CD4-positive, alpha-beta T cell treated with Interferon gamma for 1 hour (primary cell): ENCODE measurements at regions not wholly inside any gene's neighbourhood (a gene's known extent, or its start where the extent isn't known, plus 50 kb on each side); places are given as distances from the start of the nearest gene placed in this dataset.

Experiments used
- DNase-seq: peaks from one replicate; pipeline ENCODE4 v3.0.0-alpha.2; 2020

DNA sequence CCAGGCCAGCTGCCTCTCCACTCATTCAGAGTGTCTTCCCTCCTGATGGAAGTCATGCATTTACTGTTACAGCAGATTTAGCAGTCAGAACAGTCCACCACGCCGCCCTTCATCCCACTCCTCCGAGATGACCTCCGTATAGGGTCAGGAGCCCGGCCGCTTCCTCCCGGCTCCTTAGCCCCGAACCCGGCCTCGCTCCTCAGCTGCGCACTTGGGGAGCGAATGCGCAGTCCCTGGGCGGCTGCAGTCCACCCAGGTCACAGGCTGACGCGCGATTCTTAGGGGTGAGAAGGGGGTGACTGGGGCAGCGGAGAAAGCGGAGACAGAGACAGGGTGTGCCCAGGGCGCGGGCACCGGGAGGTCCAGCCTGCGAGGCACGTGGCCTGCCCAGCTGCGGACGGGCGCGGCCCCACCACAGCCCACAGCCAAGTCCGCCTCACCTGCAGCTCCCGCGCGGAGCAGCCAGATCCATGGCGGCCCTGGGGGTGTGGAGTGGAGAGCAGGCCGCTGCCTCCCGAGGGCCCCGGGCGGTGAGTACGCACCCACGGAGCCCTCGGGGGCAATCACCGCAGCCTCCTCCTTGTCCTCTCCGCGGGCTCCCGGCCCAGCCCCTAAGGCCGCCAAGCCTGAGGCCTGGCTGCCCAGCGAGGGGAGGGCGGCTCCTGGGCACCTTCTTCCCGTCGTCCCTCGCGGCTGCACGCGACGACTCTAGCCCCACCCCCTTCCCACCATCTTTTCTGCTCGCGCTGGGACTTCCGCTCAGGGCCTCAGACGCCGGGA is 286.6 kb downstream of the BRD1 start:
- no peak for DNase-seq

DNA sequence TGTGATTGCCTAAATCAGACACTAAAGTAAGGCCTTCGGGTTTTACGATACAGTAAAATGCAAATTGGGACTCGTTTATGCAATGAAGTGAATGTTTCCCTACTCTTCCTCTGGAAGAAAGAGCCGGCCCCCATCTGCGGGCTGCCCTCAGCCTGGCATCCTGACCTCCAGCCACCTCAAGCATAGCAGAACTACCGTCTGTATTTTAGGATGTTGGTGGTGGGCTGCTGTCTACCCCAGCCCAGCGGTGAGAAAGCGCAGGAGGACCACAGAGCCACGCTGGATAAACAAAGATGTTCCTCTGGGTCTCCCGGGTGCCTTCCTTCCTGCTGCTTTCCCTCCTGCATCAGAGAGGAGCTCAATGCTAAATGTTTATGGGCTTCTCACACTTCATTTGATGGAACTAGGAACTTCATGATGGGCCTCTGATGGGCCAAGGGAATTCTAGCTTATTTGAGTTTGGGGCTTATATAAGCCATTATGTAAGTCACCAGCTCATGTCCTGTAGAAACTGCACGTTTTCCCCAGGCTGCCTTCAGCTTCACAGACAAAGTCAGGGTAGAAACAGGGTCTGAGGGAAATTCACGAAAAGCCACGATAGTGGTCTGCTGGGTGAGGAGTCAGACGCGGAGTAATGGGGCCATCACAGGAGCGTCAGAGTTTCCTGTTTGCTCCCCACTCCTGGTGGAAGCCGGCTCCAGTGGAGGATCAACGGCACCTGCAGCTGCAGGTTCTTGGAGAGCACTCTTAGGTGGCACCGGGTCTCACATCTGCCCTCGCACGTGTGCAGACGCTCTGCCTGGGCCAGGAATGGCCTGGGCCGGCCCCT is 287.4 kb downstream of the BRD1 start:
- DNase-seq = no peak

- DNase-seq = no peak
Observed at GRCh38 chr22:49538006-49538405, 289.7 kb downstream of the BRD1 start.

DNA sequence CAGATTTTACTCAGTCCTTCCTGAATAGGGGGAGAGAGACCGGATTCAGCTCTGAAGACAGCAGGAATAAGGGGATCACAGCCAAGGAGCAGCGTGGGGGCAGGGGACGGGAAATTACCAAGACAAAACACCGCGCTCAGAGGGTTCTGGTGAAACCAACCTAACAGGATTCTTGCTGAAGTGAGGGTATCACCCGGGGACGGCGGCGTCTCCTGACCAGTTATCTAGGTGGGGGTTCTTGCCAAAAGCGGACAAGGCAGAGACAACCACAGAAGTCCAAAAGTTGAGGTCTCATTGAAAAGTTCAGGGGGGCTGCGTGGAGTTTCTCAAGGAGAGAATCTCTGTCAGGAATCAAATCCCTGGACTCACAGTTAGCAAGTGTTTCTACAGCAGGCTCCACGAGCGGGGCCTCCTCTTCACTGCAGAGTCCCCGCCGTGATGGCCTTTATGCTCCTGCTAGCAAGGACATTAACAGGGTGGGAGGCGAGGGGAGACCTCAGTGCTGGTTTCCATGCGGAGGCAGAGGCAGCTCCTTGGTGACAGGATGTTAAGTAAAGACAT is 291.0 kb downstream of the BRD1 start:
- DNase-seq = no peak

DNA sequence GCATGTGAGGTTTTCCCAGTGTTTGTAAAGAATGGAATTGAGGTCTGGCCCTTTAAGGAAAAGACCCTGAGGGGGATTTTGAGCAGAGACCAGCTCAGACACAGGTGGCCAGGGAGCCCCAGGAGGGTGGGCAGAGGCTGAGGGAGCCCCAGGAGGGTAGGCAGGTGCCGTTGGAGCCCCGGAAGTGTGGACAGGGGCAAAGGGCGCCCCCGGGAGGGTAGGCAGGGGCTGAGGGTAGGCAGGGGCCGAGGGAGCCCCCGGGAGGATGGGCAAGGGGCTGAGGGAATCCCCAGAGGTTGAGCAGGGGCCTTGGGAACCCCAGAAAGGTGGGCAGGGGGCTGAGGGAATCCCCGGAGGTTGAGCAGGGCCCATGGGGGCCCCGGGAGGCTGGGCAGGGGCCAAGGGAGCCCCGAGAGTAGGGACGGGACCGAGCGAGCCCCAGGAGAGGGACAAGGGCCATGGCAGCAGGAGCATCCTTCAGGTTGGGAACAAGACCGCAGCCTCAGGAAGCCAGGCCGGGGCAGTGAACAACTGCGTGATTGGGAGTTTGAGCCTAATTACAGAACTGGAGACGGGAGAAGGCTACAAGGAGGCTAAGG is 292.0 kb downstream of the BRD1 start:
- no peak for DNase-seq

DNA sequence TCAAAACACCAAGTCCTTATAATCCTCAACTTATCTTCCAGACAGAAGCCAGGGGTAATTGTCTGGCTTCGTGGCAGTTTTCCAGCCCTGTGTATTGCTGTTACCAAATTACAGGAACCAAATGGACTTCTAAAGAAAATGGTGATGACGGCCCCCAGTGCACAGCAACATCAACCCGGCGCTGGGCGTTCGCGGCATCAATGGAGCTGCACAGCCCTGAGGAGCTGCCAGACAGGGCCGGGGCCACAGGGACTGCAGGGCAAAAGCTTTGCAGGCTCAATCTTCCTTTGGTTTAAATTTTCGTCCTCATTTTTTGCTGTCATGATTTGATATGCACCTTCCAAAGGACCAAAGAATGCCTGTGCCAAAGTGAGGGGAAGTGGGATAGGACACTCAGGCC is 292.5 kb downstream of the BRD1 start:
- no peak for DNase-seq

- no peak for DNase-seq
Observed at GRCh38 chr22:49534386-49534785, 293.3 kb downstream of the BRD1 start.

DNA sequence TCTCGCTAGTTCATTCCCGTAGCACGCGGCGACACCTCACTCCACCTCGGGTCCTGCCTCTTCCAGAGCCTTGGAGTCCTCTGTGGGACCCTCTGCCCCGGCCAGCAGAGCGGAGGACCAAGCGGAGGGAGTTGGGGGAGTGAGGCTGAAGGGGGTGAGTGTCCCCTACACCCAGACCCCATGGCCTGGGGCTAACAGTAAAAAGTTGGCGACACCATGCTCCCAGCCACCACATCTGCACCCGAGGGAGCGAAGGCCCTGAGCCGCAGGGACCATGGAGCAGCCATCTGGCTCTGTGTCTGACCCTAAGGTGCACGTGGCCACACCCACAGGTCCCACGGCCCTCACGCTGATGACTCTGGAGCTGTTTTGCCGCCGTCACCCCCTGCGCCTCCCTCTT is 293.8 kb downstream of the BRD1 start:
- no peak for DNase-seq

- no peak for DNase-seq
Observed at GRCh38 chr22:49532869-49533802, 294.5 kb downstream of the BRD1 start.

DNA sequence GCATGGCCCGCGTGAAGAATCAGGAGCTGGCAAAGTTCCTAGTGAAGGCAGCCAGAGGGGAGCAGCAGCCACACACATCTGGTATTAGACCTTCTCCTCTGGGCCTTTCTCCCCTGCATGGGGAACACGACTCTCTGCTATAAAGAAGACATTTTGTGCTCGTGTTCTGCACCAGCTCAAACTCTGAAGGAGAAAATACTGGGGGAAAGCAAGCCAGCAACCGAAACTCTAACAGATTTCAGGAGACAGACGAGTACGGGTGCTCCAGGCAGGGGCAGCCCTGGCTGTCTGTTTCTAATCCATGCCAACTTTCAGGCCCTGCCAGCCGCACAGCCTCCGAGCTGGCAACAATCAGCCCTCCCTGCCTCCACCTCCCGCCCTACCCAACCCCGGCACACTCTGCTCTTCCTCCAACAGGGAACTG is 296.3 kb downstream of the BRD1 start:
- DNase-seq = no peak

GRCh38 chr22:49530671-49531367 is 296.9 kb downstream of the BRD1 start:
- no peak for DNase-seq

- DNase-seq = no peak
Observed at GRCh38 chr22:49528420-49528720, 299.3 kb downstream of the BRD1 start.

DNA sequence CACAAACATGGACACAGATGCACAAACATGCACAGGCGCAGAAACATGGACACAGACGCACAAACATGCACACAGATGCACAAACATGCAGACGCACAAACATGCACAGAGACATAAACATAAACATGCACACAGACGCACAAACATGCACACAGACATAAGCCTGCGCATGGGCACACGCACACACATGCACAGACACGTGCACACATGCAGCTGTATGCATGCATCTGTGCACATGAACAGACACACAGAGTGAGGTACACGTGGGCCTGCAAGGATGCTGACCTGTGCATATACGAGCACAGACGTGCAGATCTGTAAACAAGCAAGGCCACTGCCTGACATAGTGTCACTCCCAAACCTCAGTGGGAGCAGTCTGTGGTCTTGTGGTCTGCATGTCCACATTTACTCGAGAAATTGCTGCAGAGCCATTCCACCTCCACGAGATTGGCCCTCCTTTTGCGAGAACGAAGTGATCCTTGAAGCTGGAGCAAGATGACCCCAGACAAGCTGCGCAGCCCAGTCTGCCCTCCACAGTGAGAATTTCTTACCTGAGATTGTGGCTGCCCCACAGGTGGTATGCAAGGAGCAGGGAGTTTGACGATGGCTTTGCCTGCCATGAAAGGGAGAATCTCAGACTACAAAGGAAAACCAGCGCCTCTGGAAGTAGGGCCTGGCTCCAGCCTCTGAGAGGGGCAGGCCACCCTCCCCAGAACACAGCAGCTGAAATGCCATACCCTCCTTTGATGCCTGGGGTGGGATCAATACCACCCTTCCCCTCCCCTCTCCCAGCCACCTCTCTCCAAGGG is 299.9 kb downstream of the BRD1 start:
- no peak for DNase-seq

GRCh38 chr22:49525801-49526535 is 301.7 kb downstream of the BRD1 start:
- no peak for DNase-seq

DNA sequence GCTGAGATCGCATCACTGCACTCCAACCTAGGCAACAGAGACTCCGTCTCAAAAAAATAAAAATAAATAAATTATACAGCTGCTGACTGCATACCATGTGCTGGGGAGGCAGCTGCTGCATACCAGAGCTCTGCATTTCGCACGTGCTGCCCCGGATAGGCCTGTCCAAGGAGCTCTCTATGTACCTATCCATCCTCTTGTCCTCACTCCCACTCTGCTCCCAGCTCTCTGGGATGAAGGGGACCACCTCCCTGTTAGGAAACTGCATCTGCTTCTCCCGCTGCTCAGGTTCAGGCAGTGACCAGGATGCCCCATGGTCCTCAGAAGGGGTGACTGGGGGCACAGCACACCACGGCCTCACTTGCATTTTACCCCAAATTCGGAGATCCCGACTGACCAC is 302.3 kb downstream of the BRD1 start:
- DNase-seq = no peak

DNA sequence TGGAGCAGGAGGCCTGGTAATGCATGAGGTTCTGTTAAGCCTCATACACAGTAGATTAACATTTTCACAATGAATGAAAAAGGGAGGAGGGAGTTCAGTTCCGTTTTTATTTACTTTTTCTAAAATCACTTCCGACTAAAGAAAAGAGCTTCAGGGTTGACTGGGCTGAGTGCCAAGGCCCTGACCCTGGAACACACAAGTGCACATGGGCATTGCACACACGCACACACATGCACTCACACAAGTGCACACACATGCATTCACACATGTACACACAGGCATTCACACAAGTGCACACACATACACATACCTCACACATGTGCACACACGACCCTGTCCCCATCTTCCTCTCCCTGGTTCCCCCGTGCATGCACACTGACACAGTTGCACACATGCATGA is 303.3 kb downstream of the BRD1 start:
- DNase-seq = no peak

DNA sequence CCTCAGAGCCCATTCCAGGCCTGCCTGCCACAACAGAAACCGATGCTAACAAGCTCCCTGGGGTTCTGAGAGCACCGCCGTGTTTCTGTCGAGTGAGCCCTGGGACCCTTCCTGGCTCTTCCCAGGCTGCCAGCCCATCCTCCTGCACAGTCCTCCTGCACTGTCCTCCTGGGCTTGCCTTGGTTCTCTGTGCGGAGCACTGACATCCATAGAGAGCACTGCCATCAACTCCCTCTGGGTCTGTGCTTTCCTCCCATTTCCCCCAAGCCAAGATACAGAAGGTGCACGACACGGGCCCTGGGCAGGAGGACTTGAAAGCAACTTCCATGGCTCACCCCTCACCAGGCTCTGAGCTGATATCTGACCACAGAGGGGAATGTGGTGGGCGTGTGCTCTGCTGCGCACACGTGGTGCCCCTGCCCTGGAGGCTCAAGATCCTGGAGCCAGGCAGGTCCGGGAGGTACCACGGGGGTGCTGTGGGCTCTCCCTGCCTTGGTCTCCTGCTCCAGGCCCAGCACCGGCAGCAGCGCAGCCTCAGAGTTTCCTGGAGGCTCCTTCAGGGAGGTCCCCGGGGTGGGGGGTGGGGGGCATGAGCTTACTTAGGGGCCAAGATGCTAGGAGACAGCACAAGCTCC is 304.2 kb downstream of the BRD1 start:
- no peak for DNase-seq

DNA sequence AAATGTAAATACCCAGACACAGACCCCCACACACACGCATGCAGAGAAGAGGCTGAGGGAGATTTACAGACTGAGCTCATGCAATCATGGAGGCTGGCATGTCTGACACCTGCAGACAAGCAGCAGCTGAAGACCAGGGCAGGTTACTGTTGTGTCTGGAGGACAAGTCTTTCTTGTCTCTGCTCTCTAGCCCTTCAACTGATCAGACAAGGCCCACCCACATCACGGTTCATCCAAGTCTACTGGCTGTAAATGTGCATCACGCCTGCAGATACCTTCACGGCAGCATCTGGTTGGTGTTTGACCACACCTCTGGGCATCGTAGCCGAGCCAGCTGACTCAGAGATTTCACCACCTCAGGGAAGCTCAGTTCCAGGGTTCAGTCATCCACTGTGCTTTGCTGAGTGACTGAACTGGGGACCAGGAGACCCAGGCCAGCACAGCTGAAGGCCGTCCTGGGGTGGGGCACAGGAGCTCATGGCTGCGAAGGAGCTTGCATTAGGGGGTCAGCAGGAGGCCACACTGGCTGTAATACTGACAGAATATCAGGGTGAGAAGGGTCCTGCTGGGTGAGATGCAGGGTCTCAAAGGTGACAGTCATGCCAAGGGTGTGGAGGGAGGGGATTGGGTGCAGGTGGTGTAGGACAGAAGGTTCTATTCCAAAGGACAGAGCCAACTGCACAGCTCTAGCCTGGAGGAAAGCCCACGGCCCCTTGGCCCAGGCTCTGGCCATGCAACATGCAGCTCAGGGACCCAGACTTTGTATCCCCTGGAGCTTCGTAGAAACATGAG is 304.9 kb downstream of the BRD1 start:
- no peak for DNase-seq

- no peak for DNase-seq
Observed at GRCh38 chr22:49521787-49522224, 305.9 kb downstream of the BRD1 start.
